Activated CD4-positive, alpha-beta T cell treated with anti-CD3 and anti-CD28 coated beads, Interleukin-2, Interleukin-4, amounts not matched to agents 100 ng/mL and 50 ng/mL, durations not matched to agents 16 hours and 8 hours (primary cell): ENCODE measurements at regions not wholly inside any gene's neighbourhood (a gene's known extent, or its start where the extent isn't known, plus 50 kb on each side); places are given as distances from the start of the nearest gene placed in this dataset.

Source experiments
- DNase-seq: peaks from one replicate; pipeline ENCODE4 v3.0.0-alpha.2; 2020; ENCODE audit warnings: low spot score

DNA sequence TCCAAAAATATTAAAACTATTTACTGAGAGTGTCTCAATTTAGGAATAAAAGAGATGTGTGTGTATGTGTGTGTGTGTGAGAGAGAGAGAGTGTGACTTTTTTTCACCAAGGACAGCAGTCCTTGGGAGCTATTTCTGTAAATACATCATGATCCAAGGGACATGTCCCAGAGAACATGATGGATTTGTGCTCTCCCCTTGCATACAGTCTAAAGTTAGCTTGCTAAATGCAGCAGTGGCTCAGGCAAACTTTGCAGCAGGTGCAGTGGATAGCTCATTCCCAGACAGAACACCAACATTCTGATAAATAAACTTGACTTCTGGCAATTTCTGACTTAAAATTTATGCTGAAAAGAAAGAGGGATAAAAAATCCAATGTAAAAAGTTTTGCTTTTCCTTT, 55.4 kb upstream of the SGCD start:
- DNase-seq = no peak

DNA sequence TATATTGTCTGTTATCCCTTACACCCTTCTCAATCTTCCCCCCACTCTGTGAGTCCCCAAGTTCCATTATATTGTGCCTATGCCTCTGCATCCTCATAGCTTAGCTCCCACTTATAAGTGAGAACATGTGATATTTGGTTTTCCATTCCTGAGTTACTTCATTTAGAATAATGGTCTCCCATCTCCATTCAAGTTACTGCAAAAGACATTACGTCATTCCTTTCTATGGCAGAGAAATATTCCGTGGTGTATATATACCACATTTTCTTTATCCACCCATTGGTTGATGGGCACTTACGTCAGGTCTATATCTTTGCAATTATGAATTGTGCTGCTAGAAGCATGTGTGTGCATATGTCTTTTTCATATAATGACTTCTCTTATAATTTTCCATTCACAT, 54.8 kb upstream of the SGCD start:
- no peak for DNase-seq

- DNase-seq = no peak
Observed at GRCh38 chr5:156273325-156273724, 53.6 kb upstream of the SGCD start.

GRCh38 chr5:156274453-156274852, 52.5 kb upstream of the SGCD start:
- no peak for DNase-seq
